Tibial nerve (tissue), 4 donors: ENCODE measurements at regions not wholly inside any gene's neighbourhood (a gene's known extent, or its start where the extent isn't known, plus 50 kb on each side); places are given as distances from the start of the nearest gene placed in this dataset.

Experiments used
- DNase-seq, 2 donors: peaks; one replicate each; pipeline ENCODE4 v3.0.0-alpha.2; 2019; ENCODE audit warnings: low spot score in 2 of 2
- H3K27ac ChIP-seq, 4 donors: fragments of 200-600 bp; sonication (generic) in 3 of 4; one replicate each; pipeline ENCODE4 v1.5.1; 2017 to 2019; ENCODE audit warnings: mild to moderate bottlenecking in 1 of 4
- H3K27me3 ChIP-seq, 2 donors: fragments of 200-600 bp; sonication (generic) in 1 of 2; one replicate each; pipeline versions ENCODE4 v1.5.1 to v1.6.0; 2017 to 2019
- H3K36me3 ChIP-seq, 3 donors: fragments of 200-600 bp; sonication (generic); one replicate each; pipeline ENCODE4 v1.5.1; 2018 to 2019
- H3K4me1 ChIP-seq, 4 donors: fragments of 200-600 bp; sonication (generic) in 3 of 4; one replicate each; pipeline ENCODE4 v1.5.1; 2017 to 2019
- H3K4me3 ChIP-seq, 4 donors: fragments of 200-600 bp; sonication (generic) in 3 of 4; one replicate each; pipeline ENCODE4 v1.5.1; 2017 to 2019; ENCODE audit warnings: mild to moderate bottlenecking in 1 of 4, moderate library complexity in 1 of 4
- H3K9me3 ChIP-seq, 4 donors: fragments of 200-600 bp; sonication (generic) in 3 of 4; one replicate each; pipeline ENCODE4 v1.5.1; 2017 to 2019
- EP300 ChIP-seq, 2 donors: sonication (generic); formaldehyde crosslinking; IDR thresholded peaks; one replicate each; pipeline ENCODE4 v1.6.1; 2017; ENCODE audit warnings: antibody characterized with exemption in 2 of 2, mild to moderate bottlenecking in 1 of 2
- POLR2A ChIP-seq, 2 donors: fragments of 450-650 bp; IDR thresholded peaks; one replicate each; pipeline ENCODE4 v1.6.1; 2017; ENCODE audit warnings: antibody characterized with exemption in 2 of 2, mild to moderate bottlenecking in 2 of 2, moderate library complexity in 2 of 2
- WGBS, 2 donors: methylation state at CpG; one replicate each; pipeline ENCODE4 v1.1.5; 2018; 5-methylcytosine and 5-hydroxymethylcytosine counted together
- TF ChIP-seq, protein P1 (sequence below), 5 experiments: fragments of 200-600 bp in 3 of 5; fragments of 450-650 bp in 2 of 5; sonication (generic) in 3 of 5; IDR thresholded peaks; one replicate each; pipeline ENCODE4 v1.5.1; 2016 to 2019; ENCODE audit warnings: antibody characterized with exemption in 5 of 5, mild to moderate bottlenecking in 3 of 5, moderate library complexity in 2 of 5

DNA sequence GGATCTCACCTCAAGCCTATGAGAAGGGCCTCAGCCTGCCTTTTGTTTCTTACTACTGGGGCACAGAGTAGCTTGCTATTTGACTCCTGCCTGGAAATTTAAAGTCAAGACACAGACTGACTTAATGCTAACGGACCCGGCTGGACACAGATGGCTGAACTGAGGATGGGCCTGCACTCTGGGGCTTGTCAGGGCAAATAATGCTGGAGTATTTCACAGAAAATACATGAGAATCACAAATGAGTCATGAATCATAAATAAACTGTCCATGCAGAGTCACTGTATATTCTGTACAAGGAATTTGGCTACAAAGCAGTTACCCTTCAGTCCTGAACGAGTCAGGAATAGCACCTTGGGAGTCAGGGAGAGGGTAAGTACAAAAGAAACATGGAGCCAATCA, 683.2 kb upstream of the FOXG1 start:
- no peaks in the 10 kb centered on the region for H3K36me3 ChIP-seq
- H3K27me3 ChIP-seq = no peaks in the 10 kb centered on the region
- no peaks in the 10 kb centered on the region for H3K4me1 ChIP-seq
- TF ChIP-seq POLR2A (IDR thresholded peaks at IDR 0.05) (no peak), EP300 (IDR thresholded peaks at IDR 0.05) (no peak)
- H3K27ac ChIP-seq = no peak overlapping the region
- H3K9me3 ChIP-seq = no peaks in the 10 kb centered on the region
- no peak overlapping the region for H3K4me3 ChIP-seq
- 66 to 72% methylated on average over 3 of the region's 3 CpGs for WGBS, 2 donors
- DNase-seq = no peak

DNA sequence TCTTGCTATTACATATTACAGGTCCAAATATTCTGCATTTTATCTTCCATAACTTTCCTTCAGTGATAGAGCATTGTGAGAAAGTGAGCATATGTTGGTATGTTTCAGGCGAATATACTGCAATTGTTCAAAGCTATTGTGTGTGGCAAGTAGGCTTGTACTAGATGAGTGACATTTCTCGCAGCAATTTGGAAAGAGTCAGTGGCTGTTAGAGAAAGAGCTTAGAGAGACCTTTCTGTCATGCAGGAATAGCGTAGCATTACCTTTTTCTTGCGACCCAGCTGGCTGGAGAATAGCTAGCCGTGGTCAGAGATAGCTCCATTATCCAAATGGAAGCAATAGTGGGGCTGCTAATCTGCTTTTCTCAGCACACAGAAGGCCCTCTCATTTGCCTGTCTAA, 678.5 kb upstream of the FOXG1 start:
- no peak for DNase-seq
- H3K4me3 ChIP-seq = no peak overlapping the region
- no peaks in the 10 kb centered on the region for H3K36me3 ChIP-seq
- 81 to 83% methylated on average over 5 of the region's 5 CpGs for WGBS, 2 donors
- H3K27me3 ChIP-seq = no peaks in the 10 kb centered on the region
- no peaks in the 10 kb centered on the region for H3K9me3 ChIP-seq
- H3K27ac ChIP-seq = no peak overlapping the region
- no peaks in the 10 kb centered on the region for H3K4me1 ChIP-seq
- TF ChIP-seq, protein P1, sequence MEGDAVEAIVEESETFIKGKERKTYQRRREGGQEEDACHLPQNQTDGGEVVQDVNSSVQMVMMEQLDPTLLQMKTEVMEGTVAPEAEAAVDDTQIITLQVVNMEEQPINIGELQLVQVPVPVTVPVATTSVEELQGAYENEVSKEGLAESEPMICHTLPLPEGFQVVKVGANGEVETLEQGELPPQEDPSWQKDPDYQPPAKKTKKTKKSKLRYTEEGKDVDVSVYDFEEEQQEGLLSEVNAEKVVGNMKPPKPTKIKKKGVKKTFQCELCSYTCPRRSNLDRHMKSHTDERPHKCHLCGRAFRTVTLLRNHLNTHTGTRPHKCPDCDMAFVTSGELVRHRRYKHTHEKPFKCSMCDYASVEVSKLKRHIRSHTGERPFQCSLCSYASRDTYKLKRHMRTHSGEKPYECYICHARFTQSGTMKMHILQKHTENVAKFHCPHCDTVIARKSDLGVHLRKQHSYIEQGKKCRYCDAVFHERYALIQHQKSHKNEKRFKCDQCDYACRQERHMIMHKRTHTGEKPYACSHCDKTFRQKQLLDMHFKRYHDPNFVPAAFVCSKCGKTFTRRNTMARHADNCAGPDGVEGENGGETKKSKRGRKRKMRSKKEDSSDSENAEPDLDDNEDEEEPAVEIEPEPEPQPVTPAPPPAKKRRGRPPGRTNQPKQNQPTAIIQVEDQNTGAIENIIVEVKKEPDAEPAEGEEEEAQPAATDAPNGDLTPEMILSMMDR (IDR thresholded peaks at IDR 0.05) = no peak
- no peak for TF ChIP-seq POLR2A (IDR thresholded peaks at IDR 0.05)
- TF ChIP-seq EP300 (IDR thresholded peaks at IDR 0.05) = no peak

DNA sequence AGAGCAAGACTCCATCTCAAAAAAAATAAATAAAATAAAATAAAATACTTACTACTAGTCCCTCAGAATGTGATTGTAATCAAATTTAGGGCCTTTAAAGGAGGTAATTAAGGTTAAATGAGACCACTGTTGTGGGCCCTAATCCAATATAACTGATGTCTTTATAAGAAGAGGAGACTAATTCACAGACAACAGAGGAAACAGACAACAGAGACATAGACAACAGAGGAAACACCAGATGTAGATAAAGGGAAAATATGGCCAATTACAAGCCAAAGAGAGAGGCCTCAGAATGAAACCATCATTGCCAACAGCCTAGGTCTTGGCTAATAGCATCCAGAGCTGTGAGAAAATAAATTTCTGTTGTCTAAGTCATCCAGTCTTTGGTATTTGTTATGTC, 669.0 kb upstream of the FOXG1 start:
- Histone ChIP-seq H3K9me3 (peaks cover 0 to 5% (median 0%) of the 10 kb centered on the region in 4 donors), H3K27ac (no peak overlapping the region), H3K4me3 (no peak overlapping the region), H3K36me3 (no peaks in the 10 kb centered on the region), H3K27me3 (no peaks in the 10 kb centered on the region), H3K4me1 (no peaks in the 10 kb centered on the region)
- TF ChIP-seq EP300 (IDR thresholded peaks at IDR 0.05) = no peak
- TF ChIP-seq, protein P1 (IDR thresholded peaks at IDR 0.05) = no peak
- TF ChIP-seq POLR2A (IDR thresholded peaks at IDR 0.05) = no peak
- no peak for DNase-seq

DNA sequence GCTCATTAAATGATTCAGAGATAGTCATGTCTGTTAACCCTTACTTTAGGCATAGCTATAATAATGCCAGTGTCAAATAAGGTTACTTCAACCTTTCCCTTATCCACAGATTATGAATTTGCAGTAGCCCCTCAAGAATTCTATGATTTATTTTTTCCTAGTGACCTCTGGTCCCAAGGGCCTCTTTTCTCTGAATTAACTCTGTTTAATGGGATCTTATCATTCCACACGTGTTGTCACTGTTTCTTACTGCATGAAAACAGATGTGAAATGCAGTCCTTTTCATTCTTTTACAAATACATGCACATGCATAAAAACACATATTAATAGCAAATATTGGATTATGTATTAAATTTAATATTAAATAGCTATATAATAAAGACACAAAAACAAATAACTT, 667.7 kb upstream of the FOXG1 start:
- Histone ChIP-seq H3K36me3 (no peaks in the 10 kb centered on the region), H3K4me3 (no peak overlapping the region), H3K9me3 (peaks cover 0 to 5% (median 0%) of the 10 kb centered on the region in 4 donors), H3K27ac (no peak overlapping the region), H3K4me1 (no peaks in the 10 kb centered on the region), H3K27me3 (no peaks in the 10 kb centered on the region)
- WGBS, 2 donors = 24 to 34% methylated on average over 1 of the region's 1 CpG
- DNase-seq = no peak
- TF ChIP-seq EP300 (IDR thresholded peaks at IDR 0.05) (no peak), POLR2A (IDR thresholded peaks at IDR 0.05) (no peak)
- TF ChIP-seq, protein P1 (IDR thresholded peaks at IDR 0.05) = no peak

DNA sequence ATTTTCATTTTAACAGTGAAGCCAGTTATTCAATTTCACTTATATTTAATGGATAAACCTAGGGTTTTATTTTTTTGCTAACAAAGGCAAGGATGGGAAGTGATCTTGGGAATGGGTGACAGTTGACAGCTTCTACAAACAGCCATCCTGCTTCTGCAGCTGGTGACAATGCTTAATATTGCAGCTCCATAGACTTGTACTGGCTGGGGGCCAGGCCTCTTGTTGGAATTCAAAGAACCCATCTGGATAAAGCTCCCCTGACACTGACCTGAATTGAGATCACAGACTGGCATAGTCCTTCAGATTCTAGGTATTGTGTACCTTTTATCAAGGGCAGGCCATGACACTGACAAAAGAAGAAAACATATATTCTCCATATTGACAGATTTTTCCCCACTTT, 664.6 kb upstream of the FOXG1 start:
- Histone ChIP-seq H3K36me3 (no peaks in the 10 kb centered on the region), H3K4me1 (no peaks in the 10 kb centered on the region), H3K27me3 (no peaks in the 10 kb centered on the region), H3K9me3 (no peaks in the 10 kb centered on the region), H3K27ac (no peak overlapping the region), H3K4me3 (no peak overlapping the region)
- TF ChIP-seq, protein P1 (IDR thresholded peaks at IDR 0.05) = no peak
- TF ChIP-seq EP300 (IDR thresholded peaks at IDR 0.05) = no peak
- no peak for TF ChIP-seq POLR2A (IDR thresholded peaks at IDR 0.05)
- no peak for DNase-seq

DNA sequence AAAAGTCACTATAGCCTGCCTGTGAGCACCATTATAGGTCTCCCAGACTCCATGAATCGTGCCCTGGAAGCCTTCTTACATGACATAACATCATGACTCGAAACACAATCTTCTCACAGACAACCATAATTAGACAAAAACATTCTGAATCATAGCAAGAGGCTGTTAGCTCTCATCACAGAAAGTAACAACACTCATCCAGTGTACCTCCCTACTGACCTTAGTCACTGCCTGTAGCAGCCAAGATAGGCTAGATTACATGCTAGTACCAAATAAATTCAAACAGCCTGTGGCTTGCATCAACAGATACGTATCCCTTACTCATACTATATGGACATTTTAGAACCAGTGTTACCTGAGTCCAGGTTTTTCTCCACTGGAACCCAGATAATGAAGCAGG, 663.8 kb upstream of the FOXG1 start:
- Histone ChIP-seq H3K4me1 (no peaks in the 10 kb centered on the region), H3K27me3 (no peaks in the 10 kb centered on the region), H3K36me3 (no peaks in the 10 kb centered on the region), H3K4me3 (no peak overlapping the region), H3K27ac (no peak overlapping the region), H3K9me3 (no peaks in the 10 kb centered on the region)
- DNase-seq = no peak
- 55 to 62% methylated on average over 3 of the region's 3 CpGs for WGBS, 2 donors
- TF ChIP-seq, protein P1 (IDR thresholded peaks at IDR 0.05) = no peak
- TF ChIP-seq POLR2A (IDR thresholded peaks at IDR 0.05) = no peak
- no peak for TF ChIP-seq EP300 (IDR thresholded peaks at IDR 0.05)
